IMR-90 (cell line): ENCODE measurements at regions not wholly inside any gene's neighbourhood (a gene's known extent, or its start where the extent isn't known, plus 50 kb on each side); places are given as distances from the start of the nearest gene placed in this dataset.

Experiments used
- ATAC-seq: fragments of 200-7000 bp; cut with Tn5 transposase; 2 replicates; pipeline ENCODE4 v1.9.1; 2020; ENCODE audit warnings: low read depth, mild to moderate bottlenecking, moderate library complexity
- BruUV-seq: library from RNA; stranded (reverse); fragments of 400-500 nt; replicated peaks from 2 replicates; lab custom pipeline; 2021; lab: Mats Ljungman, UMichigan
- CTCF ChIA-PET: fragments of 300-600 bp; formaldehyde crosslinking; extraction: SDS; loops from one replicate; lab custom pipeline; 2021; ENCODE audit warnings: antibody characterized with exemption; lab: Yijun Ruan, JAX
- POLR2A ChIA-PET: fragments of 300-600 bp; sonication (Branson Sonifier 250); formaldehyde crosslinking; loops from one replicate; lab custom pipeline; 2022; ENCODE audit warnings: antibody characterized with exemption; ENCODE audit not compliant: unreplicated experiment; lab: Charles Lee
- DNase-seq: peaks from one replicate; pipeline ENCODE4 v3.0.0; 2013
- H2AFZ ChIP-seq: replicated peaks from 2 replicates; pipeline ENCODE3; 2013; ENCODE audit warnings: low read length, mild to moderate bottlenecking; ENCODE audit not compliant: poor library complexity
- H2AK5ac ChIP-seq: 2 replicates; pipeline ENCODE4 v1.6.1; 2013; ENCODE audit warnings: low read depth, low read length, inconsistent platforms
- H2AK9ac ChIP-seq: replicated peaks from 2 replicates; pipeline ENCODE3; 2013; ENCODE audit warnings: mild to moderate bottlenecking, low read depth, low read length, moderate library complexity; ENCODE audit not compliant: poor library complexity
- H2BK120ac ChIP-seq: 2 replicates; pipeline ENCODE4 v1.6.1; 2013; ENCODE audit warnings: low read depth, low read length, inconsistent platforms
- H2BK15ac ChIP-seq: 3 replicates; pipeline ENCODE4 v1.6.1; 2013; ENCODE audit warnings: low read depth, low read length, inconsistent platforms
- H2BK20ac ChIP-seq: 2 replicates; pipeline ENCODE4 v1.6.1; 2013; ENCODE audit warnings: low read depth, mild to moderate bottlenecking, inconsistent platforms, low read length, moderate library complexity
- H2BK5ac ChIP-seq: 2 replicates; pipeline ENCODE4 v1.6.1; 2013; ENCODE audit warnings: mild to moderate bottlenecking, low read depth, low read length, inconsistent platforms; ENCODE audit not compliant: poor library complexity, severe bottlenecking
- H3K14ac ChIP-seq: replicated peaks from 2 replicates; pipeline ENCODE4 v1.6.1; 2013; ENCODE audit warnings: low read depth, low read length, inconsistent platforms
- H3K18ac ChIP-seq: 2 replicates; pipeline ENCODE4 v1.6.1; 2013; ENCODE audit warnings: low read depth, low read length, control low read depth
- H3K23ac ChIP-seq: 2 replicates; pipeline ENCODE4 v1.6.1; 2013; ENCODE audit warnings: low read depth, low read length, inconsistent platforms
- H3K27ac ChIP-seq: 2 replicates; pipeline ENCODE4 v1.5.1; 2013; ENCODE audit warnings: mild to moderate bottlenecking, control low read depth, low read length; ENCODE audit not compliant: insufficient read depth
- H3K27me3 ChIP-seq: 2 replicates; pipeline ENCODE4 v1.6.1; 2013; ENCODE audit warnings: low read length; ENCODE audit not compliant: control insufficient read depth, insufficient read depth
- H3K36me3 ChIP-seq: 2 replicates; pipeline ENCODE4 v1.6.1; 2013; ENCODE audit warnings: low read length, mixed read lengths; ENCODE audit not compliant: control insufficient read depth, insufficient read depth
- H3K4ac ChIP-seq: 2 replicates; pipeline ENCODE4 v1.6.1; 2013; ENCODE audit warnings: low read depth, low read length, inconsistent platforms
- H3K4me1 ChIP-seq: 2 replicates; pipeline ENCODE4 v1.6.1; 2013; ENCODE audit warnings: low read length, mixed read lengths; ENCODE audit not compliant: control insufficient read depth, insufficient read depth
- H3K4me2 ChIP-seq: 2 replicates; pipeline ENCODE4 v1.6.1; 2013; ENCODE audit warnings: low read depth, mild to moderate bottlenecking, control low read depth, low read length, moderate library complexity
- H3K4me3 ChIP-seq: 2 replicates; pipeline ENCODE4 v1.5.1; 2013; ENCODE audit warnings: low read depth, mild to moderate bottlenecking, control low read depth, low read length, moderate library complexity; ENCODE audit not compliant: insufficient read depth
- H3K56ac ChIP-seq: 2 replicates; pipeline ENCODE4 v1.6.1; 2013; ENCODE audit warnings: low read length, inconsistent platforms; ENCODE audit not compliant: insufficient read depth; ENCODE audit errors: extremely low read depth
- H3K79me1 ChIP-seq, 2 experiments: 2 replicates each; pipeline ENCODE4 v1.6.1; 2013; ENCODE audit warnings: low read length in 2 of 2, inconsistent platforms in 1 of 2, low read depth in 1 of 2
- H3K9ac ChIP-seq: 2 replicates; pipeline ENCODE4 v1.6.1; 2013; ENCODE audit warnings: low read depth, low read length, control low read depth
- H3K9me1 ChIP-seq: 2 replicates; pipeline ENCODE4 v1.6.1; 2013; ENCODE audit warnings: low read length, inconsistent platforms; ENCODE audit not compliant: insufficient read depth
- H3K9me3 ChIP-seq: 2 replicates; pipeline ENCODE4 v1.6.1; 2013; ENCODE audit warnings: low read length; ENCODE audit not compliant: control insufficient read depth, insufficient read depth
- H4K20me1 ChIP-seq: 2 replicates; pipeline ENCODE4 v1.6.1; 2013; ENCODE audit warnings: low read length, inconsistent platforms; ENCODE audit not compliant: insufficient read depth
- H4K5ac ChIP-seq: 2 replicates; pipeline ENCODE4 v1.6.1; 2013; ENCODE audit warnings: mild to moderate bottlenecking, low read depth, low read length, control low read depth
- H4K8ac ChIP-seq, 2 experiments: 2 replicates each; pipeline ENCODE4 v1.6.1; 2013; ENCODE audit warnings: low read depth in 2 of 2, low read length in 2 of 2, control low read depth in 1 of 2, inconsistent platforms in 1 of 2
- H4K91ac ChIP-seq: 2 replicates; pipeline ENCODE4 v1.6.1; 2013; ENCODE audit warnings: low read depth, low read length, inconsistent platforms; ENCODE audit not compliant: insufficient read depth
- ELK1 ChIP-seq: fragments of 150-350 bp; IDR thresholded peaks from 2 replicates; pipeline ENCODE4 v1.6.1; 2016; ENCODE audit warnings: low read depth, mild to moderate bottlenecking, low read length, moderate library complexity, borderline replicate concordance
- WGBS, 2 experiments: methylation state at CpG; one replicate each; pipeline versions ENCODE4 v1.1.5 to v1.1.7; 2013; ENCODE audit warnings: missing lambda C conversion rate in 2 of 2; ENCODE audit not compliant: insufficient read length in 1 of 2; ENCODE audit errors: extremely low coverage in 2 of 2; 5-methylcytosine and 5-hydroxymethylcytosine counted together
- dilution Hi-C: fragments of 300-500 bp; cut with HindIII; formaldehyde crosslinking; loops from one replicate; pipeline ENCODE4 v1.14.3; 2018; ENCODE audit warnings: low sequenced_read_pairs; ENCODE audit not compliant: unreplicated experiment
- in situ Hi-C: fragments of 300-500 bp; cut with MboI; formaldehyde crosslinking; loops from 3 replicates; pipeline ENCODE4 v1.14.3; 2019; ENCODE audit warnings: low sequenced_read_pairs, inconsistent platforms, mixed read lengths
- intact Hi-C: fragments of 100-400 bp; cut with micrococcal nuclease; formaldehyde crosslinking; loops from 2 replicates; pipeline ENCODE4 v1.10.0; 2022

- no peak overlapping the region for H3K23ac ChIP-seq
- no peaks in the 10 kb centered on the region for H3K9me1 ChIP-seq
- WGBS, 2 experiments = 17% methylated on average over 1 of the region's 6 CpGs; no CpG with 5 or more reads in 1 of the 2 experiments
- ATAC-seq (no peak), DNase-seq (no peak)
- no peak overlapping the region for H4K5ac ChIP-seq
- no peak overlapping the region for H3K4me2 ChIP-seq
- no peak overlapping the region for H3K56ac ChIP-seq
- H2BK15ac ChIP-seq = no peak overlapping the region
- no TSS peak for BruUV-seq
- no peak overlapping the region for H2AFZ ChIP-seq
- CTCF ChIA-PET = interaction anchor here (1.1 kb wide), 1 partner anchor 10 kb away, joined by 3 read pairs; no protein-coding TSS in a partner anchor
- dilution Hi-C loops = no loop called here
- intact Hi-C loops = no loop called here
- no peaks in the 10 kb centered on the region for H4K20me1 ChIP-seq
- in situ Hi-C loops = no loop called here
- no peak overlapping the region for H2AK5ac ChIP-seq
- H3K27me3 ChIP-seq = no peaks in the 10 kb centered on the region
- no peak overlapping the region for H3K27ac ChIP-seq
- no peak overlapping the region for H3K4me3 ChIP-seq
- H3K14ac ChIP-seq = no peak overlapping the region
- H3K18ac ChIP-seq = no peak overlapping the region
- no peak overlapping the region for H4K91ac ChIP-seq
- H3K9ac ChIP-seq = no peak overlapping the region
- no peak overlapping the region for H2BK5ac ChIP-seq
- peaks cover 11% of the 10 kb centered on the region; the same call in 1 of the 2 replicates for H3K9me3 ChIP-seq
- no peak for TF ChIP-seq ELK1
- H4K8ac ChIP-seq = no peak overlapping the region
- no peaks in the 10 kb centered on the region for H3K79me1 ChIP-seq
- H3K36me3 ChIP-seq = no peaks in the 10 kb centered on the region
- no peak overlapping the region for H2AK9ac ChIP-seq
- no peaks in the 10 kb centered on the region for H3K4me1 ChIP-seq
- no peak overlapping the region for H2BK120ac ChIP-seq
- H2BK20ac ChIP-seq = no peak overlapping the region
- H3K4ac ChIP-seq = no peak overlapping the region
- POLR2A ChIA-PET = no interaction called here
Measured at GRCh38 chr5:27639005-27639612, 600.7 kb upstream of the CDH9 start.
